B cell (primary cell): ENCODE measurements at regions not wholly inside any gene's neighbourhood (a gene's known extent, or its start where the extent isn't known, plus 50 kb on each side); places are given as distances from the start of the nearest gene placed in this dataset.
"Not testable (repeated sequence)": the region's sequence is repeated elsewhere in the genome, so short reads cannot be mapped to it uniquely, and the experiment has no call there.

Experiments
- ATAC-seq: fragments of 200-7000 bp; cut with Tn5 transposase; one replicate; pipeline ENCODE4 v1.10.0; 2021; ENCODE audit warnings: low read depth, mild to moderate bottlenecking, moderate number of reproducible peaks, moderate library complexity
- CTCF ChIA-PET: fragments of 350-600 bp; sonication (Branson Sonifier 250); formaldehyde crosslinking; loops from one replicate; lab custom pipeline; 2021; ENCODE audit warnings: antibody characterized with exemption, inconsistent platforms; lab: Charles Lee
- POLR2A ChIA-PET: fragments of 350-600 bp; sonication (Branson Sonifier 250); formaldehyde crosslinking; loops from one replicate; lab custom pipeline; 2021; ENCODE audit warnings: antibody characterized with exemption; lab: Charles Lee
- DNase-seq: peaks from one replicate; pipeline ENCODE4 v3.0.0; 2013
- H2AFZ ChIP-seq: 2 replicates; pipeline ENCODE4 v1.6.1; 2012; ENCODE audit warnings: mild to moderate bottlenecking, low read depth, low read length; ENCODE audit not compliant: insufficient read depth, poor library complexity, severe bottlenecking
- H3K27ac ChIP-seq, 2 donors: 1 replicate in 1 of 2; 2 replicates in 1 of 2; pipeline ENCODE4 v1.5.1; 2012 to 2013; ENCODE audit warnings: low read length in 2 of 2, mild to moderate bottlenecking in 2 of 2, moderate library complexity in 1 of 2
- H3K27me3 ChIP-seq, 4 experiments: fragments of 200-600 bp in 1 of 4; sonication (generic) in 1 of 4; replicated peaks in 1 of 4; 1 replicate in 2 of 4; 2 replicates in 2 of 4; pipeline versions ENCODE4 v1.6.1 to v1.7.0; 2013 to 2016; ENCODE audit warnings: low read length in 3 of 4, mild to moderate bottlenecking in 2 of 4, mixed read lengths in 1 of 4, moderate library complexity in 1 of 4; ENCODE audit not compliant: insufficient read depth in 4 of 4, control insufficient read depth in 3 of 4; ENCODE audit errors: control extremely low read depth in 1 of 4
- H3K36me3 ChIP-seq, 2 experiments: replicated peaks in 1 of 2; 1 replicate in 1 of 2; 2 replicates in 1 of 2; pipeline versions ENCODE4 v1.6.1 to v1.7.1; 2013; ENCODE audit warnings: low read length in 1 of 2; ENCODE audit not compliant: insufficient read depth in 2 of 2, control insufficient read depth in 1 of 2; ENCODE audit errors: control extremely low read depth in 1 of 2, extremely low read depth in 1 of 2
- H3K4me1 ChIP-seq, 2 donors: fragments of 200-600 bp in 1 of 2; sonication (generic) in 1 of 2; 1 replicate in 1 of 2; 2 replicates in 1 of 2; pipeline versions ENCODE4 v1.5.1 to v1.6.1; 2013 to 2017; ENCODE audit warnings: low read length in 2 of 2; ENCODE audit not compliant: control insufficient read depth in 2 of 2, insufficient read depth in 2 of 2
- H3K4me2 ChIP-seq: replicated peaks from 2 replicates; pipeline ENCODE3; 2012; ENCODE audit warnings: mild to moderate bottlenecking, low read depth, low read length; ENCODE audit not compliant: poor library complexity, severe bottlenecking
- H3K4me3 ChIP-seq, 5 experiments: fragments of 200-600 bp in 1 of 5; sonication (generic) in 1 of 5; 1 replicate in 3 of 5; 2 replicates in 2 of 5; pipeline versions ENCODE4 v1.5.1 to v1.7.0; 2011 to 2016; ENCODE audit warnings: low read length in 4 of 5, mild to moderate bottlenecking in 4 of 5, low read depth in 2 of 5, control low read depth in 1 of 5, moderate library complexity in 1 of 5; ENCODE audit not compliant: insufficient read depth in 1 of 5; ENCODE audit errors: control extremely low read depth in 1 of 5, extremely low read depth in 1 of 5
- H3K79me2 ChIP-seq: fragments of 200-600 bp; sonication (generic); one replicate; pipeline ENCODE4 v1.6.0; 2016; ENCODE audit warnings: low read length; ENCODE audit not compliant: control insufficient read depth, insufficient read depth
- H3K9ac ChIP-seq: fragments of 200-600 bp; sonication (generic); 2 replicates; pipeline ENCODE4 v1.6.1; 2017; ENCODE audit warnings: mild to moderate bottlenecking, low read length, moderate library complexity
- H3K9me3 ChIP-seq, 3 donors: one replicate each; pipeline versions ENCODE4 v1.6.1 to v1.7.1; 2013; ENCODE audit warnings: low read length in 2 of 3; ENCODE audit not compliant: control insufficient read depth in 2 of 3, insufficient read depth in 1 of 3; ENCODE audit errors: control extremely low read depth in 1 of 3
- H4K20me1 ChIP-seq: 2 replicates; pipeline ENCODE4 v1.6.0; 2012; ENCODE audit warnings: mild to moderate bottlenecking, low read length; ENCODE audit not compliant: insufficient read depth, control insufficient read depth, poor library complexity, severe bottlenecking
- H3K27ac Mint-ChIP-seq: one replicate; pipeline ENCODE4 v1.8.0; 2021; ENCODE audit warnings: mixed read lengths
- H3K27me3 Mint-ChIP-seq: one replicate; pipeline ENCODE4 v1.8.0; 2021; ENCODE audit warnings: mixed read lengths
- H3K4me1 Mint-ChIP-seq: one replicate; pipeline ENCODE4 v1.8.0; 2021; ENCODE audit warnings: mixed read lengths
- H3K4me3 Mint-ChIP-seq: one replicate; pipeline ENCODE4 v1.8.0; 2021; ENCODE audit warnings: mixed read lengths
- H3K9me3 Mint-ChIP-seq: one replicate; pipeline ENCODE4 v1.8.0; 2022; ENCODE audit warnings: mixed read lengths; ENCODE audit not compliant: insufficient read depth
- EZH2 ChIP-seq: IDR thresholded peaks from 2 replicates; pipeline ENCODE4 v1.6.1; 2012; ENCODE audit warnings: borderline replicate concordance, low read depth, mild to moderate bottlenecking, moderate library complexity, low read length; ENCODE audit not compliant: insufficient read depth, poor library complexity, severe bottlenecking
- WGBS: methylation state at CpG from one replicate; pipeline ENCODE4 v1.1.5; 2013; ENCODE audit warnings: missing lambda C conversion rate; ENCODE audit not compliant: insufficient coverage; 5-methylcytosine and 5-hydroxymethylcytosine counted together
- intact Hi-C: fragments of 100-400 bp; cut with micrococcal nuclease; formaldehyde crosslinking; loops from one replicate; pipeline ENCODE4 v1.10.0; 2022
- TF ChIP-seq, protein P1 (sequence below): fragments of 200-600 bp; IDR thresholded peaks from one replicate; pipeline ENCODE4 v1.8.0; 2022; ENCODE audit warnings: antibody characterized with exemption, mild to moderate bottlenecking

DNA sequence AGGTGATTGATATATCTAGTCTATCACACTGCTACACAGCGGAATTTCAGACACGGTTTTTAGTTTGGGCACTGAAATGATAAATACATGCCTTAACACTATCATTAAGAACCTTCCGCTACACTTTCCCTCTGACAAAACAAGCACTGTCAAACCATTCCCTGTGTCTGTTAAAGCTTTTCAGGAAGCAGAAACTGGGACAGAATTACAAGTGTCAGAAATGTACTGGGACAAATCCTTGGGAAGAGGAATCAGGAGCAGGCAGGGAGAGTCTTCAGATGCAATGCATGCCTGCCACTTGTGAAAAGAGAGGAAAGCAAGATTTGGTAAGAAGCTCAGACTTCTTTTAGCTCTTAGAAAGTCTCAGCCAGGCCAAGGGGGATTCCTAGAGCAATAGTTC lies 196.8 kb upstream of the PTPRZ1 start:
- no peak for DNase-seq
- Histone ChIP-seq H2AFZ (no peak overlapping the region), H3K9ac (no peak overlapping the region), H4K20me1 (no peaks in the 10 kb centered on the region), H3K79me2 (no peaks in the 10 kb centered on the region), H3K36me3 (no peaks in the 10 kb centered on the region), H3K27me3 (no peaks in the 10 kb centered on the region), H3K27ac (no peak overlapping the region), H3K4me1 (no peaks in the 10 kb centered on the region), H3K9me3 (no peaks in the 10 kb centered on the region), H3K4me2 (no peak overlapping the region), H3K4me3 (no peak overlapping the region)
- no peak for TF ChIP-seq EZH2
- TF ChIP-seq, protein P1, sequence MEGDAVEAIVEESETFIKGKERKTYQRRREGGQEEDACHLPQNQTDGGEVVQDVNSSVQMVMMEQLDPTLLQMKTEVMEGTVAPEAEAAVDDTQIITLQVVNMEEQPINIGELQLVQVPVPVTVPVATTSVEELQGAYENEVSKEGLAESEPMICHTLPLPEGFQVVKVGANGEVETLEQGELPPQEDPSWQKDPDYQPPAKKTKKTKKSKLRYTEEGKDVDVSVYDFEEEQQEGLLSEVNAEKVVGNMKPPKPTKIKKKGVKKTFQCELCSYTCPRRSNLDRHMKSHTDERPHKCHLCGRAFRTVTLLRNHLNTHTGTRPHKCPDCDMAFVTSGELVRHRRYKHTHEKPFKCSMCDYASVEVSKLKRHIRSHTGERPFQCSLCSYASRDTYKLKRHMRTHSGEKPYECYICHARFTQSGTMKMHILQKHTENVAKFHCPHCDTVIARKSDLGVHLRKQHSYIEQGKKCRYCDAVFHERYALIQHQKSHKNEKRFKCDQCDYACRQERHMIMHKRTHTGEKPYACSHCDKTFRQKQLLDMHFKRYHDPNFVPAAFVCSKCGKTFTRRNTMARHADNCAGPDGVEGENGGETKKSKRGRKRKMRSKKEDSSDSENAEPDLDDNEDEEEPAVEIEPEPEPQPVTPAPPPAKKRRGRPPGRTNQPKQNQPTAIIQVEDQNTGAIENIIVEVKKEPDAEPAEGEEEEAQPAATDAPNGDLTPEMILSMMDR: no peak
- Mint-ChIP-seq H3K4me3 (no peak overlapping the region), H3K27ac (no peak overlapping the region), H3K27me3 (peaks cover 2% of the 10 kb centered on the region), H3K4me1 (no peaks in the 10 kb centered on the region), H3K9me3 (no peaks in the 10 kb centered on the region)
- ChIA-PET CTCF (no interaction called here), POLR2A (no interaction called here)
- intact Hi-C loops: no loop called here
- no peak for ATAC-seq
- 100% methylated on average over 2 of the region's 3 CpGs for WGBS

DNA sequence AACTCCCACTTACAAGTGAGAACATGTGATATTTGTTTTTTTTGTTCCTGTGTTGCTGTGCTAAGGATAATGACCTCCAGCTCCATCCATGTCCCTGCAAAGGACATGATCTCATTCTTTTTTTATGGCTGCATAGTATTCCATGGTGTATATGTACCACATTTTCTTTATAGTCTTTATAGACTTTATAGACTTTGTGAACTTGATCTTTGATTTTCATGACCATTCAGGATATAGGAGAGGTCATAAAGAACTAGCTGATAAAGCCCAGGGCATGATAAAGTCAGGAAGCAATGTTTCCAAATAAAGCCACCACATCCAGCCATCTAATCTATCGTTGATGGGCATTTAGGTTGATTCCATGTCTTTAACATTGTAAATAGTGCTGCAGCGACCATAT lies 198.5 kb upstream of the PTPRZ1 start:
- H4K20me1 ChIP-seq, H3K79me2 ChIP-seq, H3K9me3 ChIP-seq, H3K9ac ChIP-seq, H3K9me3 Mint-ChIP-seq, DNase-seq, H3K4me3 ChIP-seq, H3K4me1 ChIP-seq, H3K4me3 Mint-ChIP-seq, H3K27me3 ChIP-seq, H3K27me3 Mint-ChIP-seq, H2AFZ ChIP-seq, intact Hi-C loops, CTCF ChIA-PET, ATAC-seq, POLR2A ChIA-PET, H3K4me1 Mint-ChIP-seq, H3K27ac Mint-ChIP-seq, H3K4me2 ChIP-seq, H3K36me3 ChIP-seq, H3K27ac ChIP-seq: not testable (repeated sequence)
- WGBS: no CpG with 5 or more reads among the region's 2 CpGs
